ENCODE measurements at regions not wholly inside any gene's neighbourhood (a gene's known extent, or its start where the extent isn't known, plus 50 kb on each side); places are given as distances from the start of the nearest gene placed in this dataset.
"Not testable (repeated sequence)": the region's sequence is repeated elsewhere in the genome, so short reads cannot be mapped to it uniquely, and the experiment has no call there.

DNA sequence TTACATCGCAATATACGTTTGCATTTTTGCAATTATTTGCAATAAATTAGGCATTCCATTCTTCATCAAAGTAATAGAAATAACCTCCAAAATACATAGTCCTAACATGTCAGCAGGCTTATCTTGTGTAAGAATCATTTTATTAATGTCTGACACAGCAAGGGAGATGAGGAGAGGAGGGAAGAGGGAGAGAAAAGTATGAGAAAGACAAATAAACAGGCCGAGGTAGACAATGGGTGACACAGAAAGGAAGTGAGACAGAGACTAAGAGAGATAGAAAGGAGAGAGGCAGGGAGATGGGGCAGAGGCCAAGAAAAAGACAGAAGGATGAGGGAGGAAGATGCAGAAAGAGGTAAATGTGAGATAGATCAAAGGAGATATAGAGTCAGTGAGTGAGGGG lies 50.3 kb upstream of the CYP2B6 start:
- H3K4me2 ChIP-seq (ENCODE audit: low read length); H3K27ac ChIP-seq (ENCODE audit: low read depth, low read length); BruUV-seq (replicated peaks); H3K9me2 ChIP-seq (ENCODE audit: insufficient read depth); H3K4me1 ChIP-seq (ENCODE audit: control insufficient read depth in 1 of 2, insufficient read depth in 2 of 2, low read length in 2 of 2); POLR2A ChIA-PET; DNase-seq (ENCODE audit: low read depth, low spot score); H3K9ac ChIP-seq (ENCODE audit: low read length); H4K20me1 ChIP-seq (ENCODE audit: insufficient read depth); ATAC-seq; H2AFZ ChIP-seq (ENCODE audit: low read depth, low read length, poor library complexity, severe bottlenecking); intact Hi-C loops (cut with micrococcal nuclease); CTCF ChIA-PET; H3K4me3 ChIP-seq (replicated peaks in 1 of 2; ENCODE audit: low read depth in 1 of 2, low read length in 2 of 2); H3K79me2 ChIP-seq (ENCODE audit: insufficient read depth, low read length); H3K36me3 ChIP-seq (ENCODE audit: control insufficient read depth in 1 of 2, insufficient read depth in 2 of 2, low read length in 2 of 2); H3K9me3 ChIP-seq (ENCODE audit: control insufficient read depth in 1 of 2, insufficient read depth in 1 of 2, low read depth in 1 of 2, low read length in 2 of 2): not testable (repeated sequence)
- RAD21 ChIA-PET (ENCODE audit: low non-redundant PET in 1 of 2, low total read pairs in 2 of 2, uncharacterized antibody in 2 of 2, unreplicated experiment in 2 of 2), result interaction anchor here in 1 of 2 experiments (0.6 kb wide), 2 partner anchors 124 to 204 kb away, joined by 4 to 7 read pairs; no protein-coding TSS in a partner anchor
- H3K27me3 ChIP-seq (ENCODE audit: insufficient read depth, low read length), result peaks cover 73% of the 10 kb centered on the region

DNA sequence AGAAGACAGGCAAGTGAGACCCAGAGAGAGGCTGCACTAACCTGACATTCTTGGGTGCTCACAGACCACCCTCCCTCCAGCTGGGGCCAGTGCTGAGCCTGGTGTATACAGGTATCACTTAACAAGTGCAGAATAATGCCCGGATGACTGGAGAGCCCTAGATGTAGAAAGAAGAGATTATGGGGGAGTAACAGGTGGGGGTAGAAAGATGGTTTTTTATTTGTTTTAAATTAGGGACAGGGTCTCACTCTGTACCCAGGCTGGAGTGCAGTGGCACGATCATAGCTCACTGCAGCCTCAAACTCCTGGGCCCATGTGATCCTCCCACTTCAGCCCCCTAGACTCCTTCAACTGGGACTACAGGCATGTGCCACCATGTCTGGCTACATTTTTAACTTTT lies 53.1 kb upstream of the CYP2B6 start:
- H3K79me2 ChIP-seq (ENCODE audit: insufficient read depth, low read length); DNase-seq (ENCODE audit: low read depth, low spot score); intact Hi-C loops (cut with micrococcal nuclease); H3K4me2 ChIP-seq (ENCODE audit: low read length); POLR2A ChIA-PET; H3K4me3 ChIP-seq (replicated peaks in 1 of 2; ENCODE audit: low read depth in 1 of 2, low read length in 2 of 2); CTCF ChIA-PET; H4K20me1 ChIP-seq (ENCODE audit: insufficient read depth); ATAC-seq; H3K9me3 ChIP-seq (ENCODE audit: control insufficient read depth in 1 of 2, insufficient read depth in 1 of 2, low read depth in 1 of 2, low read length in 2 of 2); H3K9me2 ChIP-seq (ENCODE audit: insufficient read depth); H3K9ac ChIP-seq (ENCODE audit: low read length); H2AFZ ChIP-seq (ENCODE audit: low read depth, low read length, poor library complexity, severe bottlenecking); H3K4me1 ChIP-seq (ENCODE audit: control insufficient read depth in 1 of 2, insufficient read depth in 2 of 2, low read length in 2 of 2); H3K36me3 ChIP-seq (ENCODE audit: control insufficient read depth in 1 of 2, insufficient read depth in 2 of 2, low read length in 2 of 2); H3K27ac ChIP-seq (ENCODE audit: low read depth, low read length); RAD21 ChIA-PET (ENCODE audit: low non-redundant PET in 1 of 2, low total read pairs in 2 of 2, uncharacterized antibody in 2 of 2, unreplicated experiment in 2 of 2); BruUV-seq (replicated peaks): not testable (repeated sequence)
- H3K27me3 ChIP-seq (ENCODE audit: insufficient read depth, low read length), result peaks cover 68% of the 10 kb centered on the region

DNA sequence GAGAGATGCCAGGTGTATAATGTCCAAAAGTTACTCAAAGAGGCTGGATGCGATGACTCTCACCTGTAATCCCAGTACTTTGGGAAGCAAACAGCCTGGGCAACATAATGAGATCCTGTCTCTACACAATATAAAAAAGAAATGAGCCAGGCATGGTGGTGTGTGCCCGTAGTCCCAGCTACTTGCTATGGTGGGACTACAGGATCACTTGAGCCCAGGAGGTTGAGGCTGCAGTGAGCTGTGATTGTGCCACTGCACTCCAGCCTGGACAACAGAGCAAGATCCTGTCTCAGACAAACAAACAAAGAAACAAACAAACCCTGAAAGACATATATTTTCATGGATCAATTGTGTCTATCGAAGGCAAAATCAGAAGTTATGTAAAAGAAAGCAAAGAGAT lies 54.3 kb upstream of the CYP2B6 start:
- ATAC-seq, result no peak
- H3K9me3 ChIP-seq (ENCODE audit: control insufficient read depth in 1 of 2, insufficient read depth in 1 of 2, low read depth in 1 of 2, low read length in 2 of 2), result no peaks in the 10 kb centered on the region
- H4K20me1 ChIP-seq (ENCODE audit: insufficient read depth), result no peaks in the 10 kb centered on the region
- H3K4me1 ChIP-seq (ENCODE audit: control insufficient read depth in 1 of 2, insufficient read depth in 2 of 2, low read length in 2 of 2), result no peaks in the 10 kb centered on the region; a peak in 1 of 4 replicates
- no TSS peak for BruUV-seq (replicated peaks)
- H3K79me2 ChIP-seq (ENCODE audit: insufficient read depth, low read length), result no peaks in the 10 kb centered on the region
- intact Hi-C loops (cut with micrococcal nuclease), result no loop called here
- no peak overlapping the region for H3K27ac ChIP-seq (ENCODE audit: low read depth, low read length)
- H3K9ac ChIP-seq (ENCODE audit: low read length), result no peak overlapping the region
- H3K4me3 ChIP-seq (replicated peaks in 1 of 2; ENCODE audit: low read depth in 1 of 2, low read length in 2 of 2), result no peak overlapping the region
- no peak overlapping the region for H2AFZ ChIP-seq (ENCODE audit: low read depth, low read length, poor library complexity, severe bottlenecking)
- CTCF ChIA-PET, result interaction anchor here (1.0 kb wide), 1 partner anchor 855 kb away, joined by 3 read pairs; no protein-coding TSS in a partner anchor
- H3K9me2 ChIP-seq (ENCODE audit: insufficient read depth), result no peaks in the 10 kb centered on the region
- POLR2A ChIA-PET, result no interaction called here
- no peak for DNase-seq (ENCODE audit: low read depth, low spot score)
- no peaks in the 10 kb centered on the region for H3K36me3 ChIP-seq (ENCODE audit: control insufficient read depth in 1 of 2, insufficient read depth in 2 of 2, low read length in 2 of 2)
- RAD21 ChIA-PET (ENCODE audit: low non-redundant PET in 1 of 2, low total read pairs in 2 of 2, uncharacterized antibody in 2 of 2, unreplicated experiment in 2 of 2), result interaction anchor here in 1 of 2 experiments (0.6 kb wide), 1 partner anchor 42 kb away, joined by 3 read pairs; no protein-coding TSS in a partner anchor
- H3K27me3 ChIP-seq (ENCODE audit: insufficient read depth, low read length), result peaks cover 63% of the 10 kb centered on the region
- no peak overlapping the region for H3K4me2 ChIP-seq (ENCODE audit: low read length)
- TF ChIP-seq RAD21 (IDR thresholded peaks at IDR 0.05; ENCODE audit: low read depth) (no peak), YY1 (IDR thresholded peaks at IDR 0.05; ENCODE audit: extremely low read depth, insufficient replicate concordance, low read depth, low read length) (no peak), EZH2phosphoT487 (IDR thresholded peaks at IDR 0.05; ENCODE audit: borderline replicate concordance) (no peak), SIN3A (IDR thresholded peaks at IDR 0.05; ENCODE audit: low read depth) (no peak)
- TF ChIP-seq, protein P1, sequence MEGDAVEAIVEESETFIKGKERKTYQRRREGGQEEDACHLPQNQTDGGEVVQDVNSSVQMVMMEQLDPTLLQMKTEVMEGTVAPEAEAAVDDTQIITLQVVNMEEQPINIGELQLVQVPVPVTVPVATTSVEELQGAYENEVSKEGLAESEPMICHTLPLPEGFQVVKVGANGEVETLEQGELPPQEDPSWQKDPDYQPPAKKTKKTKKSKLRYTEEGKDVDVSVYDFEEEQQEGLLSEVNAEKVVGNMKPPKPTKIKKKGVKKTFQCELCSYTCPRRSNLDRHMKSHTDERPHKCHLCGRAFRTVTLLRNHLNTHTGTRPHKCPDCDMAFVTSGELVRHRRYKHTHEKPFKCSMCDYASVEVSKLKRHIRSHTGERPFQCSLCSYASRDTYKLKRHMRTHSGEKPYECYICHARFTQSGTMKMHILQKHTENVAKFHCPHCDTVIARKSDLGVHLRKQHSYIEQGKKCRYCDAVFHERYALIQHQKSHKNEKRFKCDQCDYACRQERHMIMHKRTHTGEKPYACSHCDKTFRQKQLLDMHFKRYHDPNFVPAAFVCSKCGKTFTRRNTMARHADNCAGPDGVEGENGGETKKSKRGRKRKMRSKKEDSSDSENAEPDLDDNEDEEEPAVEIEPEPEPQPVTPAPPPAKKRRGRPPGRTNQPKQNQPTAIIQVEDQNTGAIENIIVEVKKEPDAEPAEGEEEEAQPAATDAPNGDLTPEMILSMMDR (IDR thresholded peaks at IDR 0.05 in 2 of 3, conservative IDR thresholded peaks at IDR 0.05 in 1 of 3; ENCODE audit: borderline replicate concordance in 1 of 3, insufficient read depth in 1 of 3, low read depth in 2 of 3, low read length in 2 of 3), result no peak
- TF ChIP-seq, protein P2, sequence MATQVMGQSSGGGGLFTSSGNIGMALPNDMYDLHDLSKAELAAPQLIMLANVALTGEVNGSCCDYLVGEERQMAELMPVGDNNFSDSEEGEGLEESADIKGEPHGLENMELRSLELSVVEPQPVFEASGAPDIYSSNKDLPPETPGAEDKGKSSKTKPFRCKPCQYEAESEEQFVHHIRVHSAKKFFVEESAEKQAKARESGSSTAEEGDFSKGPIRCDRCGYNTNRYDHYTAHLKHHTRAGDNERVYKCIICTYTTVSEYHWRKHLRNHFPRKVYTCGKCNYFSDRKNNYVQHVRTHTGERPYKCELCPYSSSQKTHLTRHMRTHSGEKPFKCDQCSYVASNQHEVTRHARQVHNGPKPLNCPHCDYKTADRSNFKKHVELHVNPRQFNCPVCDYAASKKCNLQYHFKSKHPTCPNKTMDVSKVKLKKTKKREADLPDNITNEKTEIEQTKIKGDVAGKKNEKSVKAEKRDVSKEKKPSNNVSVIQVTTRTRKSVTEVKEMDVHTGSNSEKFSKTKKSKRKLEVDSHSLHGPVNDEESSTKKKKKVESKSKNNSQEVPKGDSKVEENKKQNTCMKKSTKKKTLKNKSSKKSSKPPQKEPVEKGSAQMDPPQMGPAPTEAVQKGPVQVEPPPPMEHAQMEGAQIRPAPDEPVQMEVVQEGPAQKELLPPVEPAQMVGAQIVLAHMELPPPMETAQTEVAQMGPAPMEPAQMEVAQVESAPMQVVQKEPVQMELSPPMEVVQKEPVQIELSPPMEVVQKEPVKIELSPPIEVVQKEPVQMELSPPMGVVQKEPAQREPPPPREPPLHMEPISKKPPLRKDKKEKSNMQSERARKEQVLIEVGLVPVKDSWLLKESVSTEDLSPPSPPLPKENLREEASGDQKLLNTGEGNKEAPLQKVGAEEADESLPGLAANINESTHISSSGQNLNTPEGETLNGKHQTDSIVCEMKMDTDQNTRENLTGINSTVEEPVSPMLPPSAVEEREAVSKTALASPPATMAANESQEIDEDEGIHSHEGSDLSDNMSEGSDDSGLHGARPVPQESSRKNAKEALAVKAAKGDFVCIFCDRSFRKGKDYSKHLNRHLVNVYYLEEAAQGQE (IDR thresholded peaks at IDR 0.05; ENCODE audit: low read depth), result no peak

Data from HCT116 (cell line).